Inferior parietal cortex (tissue), 1 donor: ENCODE measurements at regions not wholly inside any gene's neighbourhood (a gene's known extent, or its start where the extent isn't known, plus 50 kb on each side); places are given as distances from the start of the nearest gene placed in this dataset.

Experiments
- DNase-seq: peaks from one replicate; pipeline ENCODE4 v3.0.0-alpha.2; 2016; ENCODE audit errors: extremely low spot score

DNA sequence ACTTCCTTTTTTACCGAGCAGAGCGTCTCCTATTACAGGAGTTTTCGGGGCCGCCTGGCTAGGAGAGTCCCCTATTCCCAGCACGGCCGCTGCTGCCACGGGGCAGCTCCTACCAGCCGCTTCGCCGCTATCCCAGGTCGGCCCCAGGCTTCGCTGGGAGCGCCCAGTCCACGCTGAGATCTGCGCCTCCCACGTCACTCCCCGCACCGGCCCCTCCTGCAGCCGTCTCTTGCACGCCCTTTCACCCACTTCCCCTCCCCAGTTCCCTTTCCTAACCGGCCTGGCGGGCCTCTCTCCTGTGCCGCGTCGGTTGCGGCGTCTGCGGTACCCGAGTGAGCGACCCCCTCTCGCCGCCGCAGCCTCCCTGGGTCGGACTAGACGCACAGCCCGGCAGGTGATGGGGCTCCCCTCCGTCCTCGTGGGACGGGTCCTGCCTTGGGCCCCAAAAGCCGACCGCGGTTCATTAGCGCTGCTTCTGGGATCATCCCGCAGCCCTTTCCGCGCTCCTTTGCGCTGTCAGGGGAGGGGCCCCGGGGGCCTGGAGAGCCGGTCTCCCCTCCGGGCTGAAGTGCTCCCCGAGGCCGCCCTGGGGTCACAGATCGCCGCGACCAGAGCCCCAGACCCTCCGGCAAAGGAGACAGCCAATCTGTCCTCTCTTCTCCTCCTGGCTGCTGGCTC, 1318.4 kb downstream of the TMEM121 start:
- no peak for DNase-seq

DNA sequence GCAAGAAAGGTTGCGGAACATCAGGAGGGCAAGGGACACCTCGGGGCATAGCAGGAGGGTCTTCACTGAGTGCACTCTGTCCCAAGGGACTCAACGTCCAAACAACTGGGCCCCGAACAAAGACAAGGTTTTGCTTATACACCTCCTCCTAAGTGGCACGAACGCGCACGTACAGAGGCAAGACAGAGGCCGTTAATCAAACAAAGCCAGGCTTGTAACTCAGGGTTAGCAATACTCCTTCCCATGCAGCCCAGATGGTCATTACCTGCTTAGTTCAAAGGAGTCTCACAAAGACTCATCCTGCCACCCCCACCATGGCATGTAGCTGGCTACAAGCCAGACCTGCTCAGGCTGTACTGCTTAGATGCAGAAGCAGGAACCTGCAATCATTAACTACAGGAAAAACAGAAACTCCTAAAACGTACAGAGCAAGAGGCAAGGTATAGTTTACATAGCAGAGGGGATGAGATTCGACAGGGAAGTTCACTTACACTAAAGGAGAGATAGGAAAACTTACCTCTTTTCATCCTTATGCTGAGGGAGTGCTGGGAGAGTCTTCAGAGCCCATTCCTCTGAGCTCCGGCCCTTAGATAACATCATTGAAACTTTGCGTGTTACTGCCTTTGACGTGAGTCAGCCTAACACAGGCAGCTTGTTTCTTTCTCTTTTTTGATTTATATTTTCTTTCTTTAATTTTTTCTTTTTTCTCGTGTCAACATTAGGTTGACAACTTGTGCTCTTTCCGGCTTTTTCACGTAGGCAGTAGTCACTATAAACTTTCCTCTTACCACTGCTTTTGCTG, 1319.1 kb downstream of the TMEM121 start:
- DNase-seq, result no peak

DNA sequence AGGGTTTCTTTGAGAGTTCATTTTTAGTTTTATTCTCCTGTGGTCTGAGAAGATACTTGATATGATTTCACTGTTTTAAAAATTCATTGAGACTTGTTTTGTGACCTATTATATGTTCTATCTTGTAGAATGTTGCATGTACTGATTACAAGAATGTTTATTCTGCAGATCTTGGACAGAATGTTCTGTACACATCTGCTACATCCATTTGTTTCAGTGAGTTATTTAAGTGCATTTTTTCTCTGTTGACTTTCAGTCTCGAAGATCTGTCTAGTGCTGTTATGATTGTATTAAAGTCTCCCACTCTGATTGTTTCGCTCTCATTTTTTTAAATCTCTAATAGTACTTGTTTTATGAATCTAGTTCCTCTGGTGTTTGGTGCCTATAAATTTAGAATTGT, 1319.8 kb downstream of the TMEM121 start:
- no peak for DNase-seq

DNA sequence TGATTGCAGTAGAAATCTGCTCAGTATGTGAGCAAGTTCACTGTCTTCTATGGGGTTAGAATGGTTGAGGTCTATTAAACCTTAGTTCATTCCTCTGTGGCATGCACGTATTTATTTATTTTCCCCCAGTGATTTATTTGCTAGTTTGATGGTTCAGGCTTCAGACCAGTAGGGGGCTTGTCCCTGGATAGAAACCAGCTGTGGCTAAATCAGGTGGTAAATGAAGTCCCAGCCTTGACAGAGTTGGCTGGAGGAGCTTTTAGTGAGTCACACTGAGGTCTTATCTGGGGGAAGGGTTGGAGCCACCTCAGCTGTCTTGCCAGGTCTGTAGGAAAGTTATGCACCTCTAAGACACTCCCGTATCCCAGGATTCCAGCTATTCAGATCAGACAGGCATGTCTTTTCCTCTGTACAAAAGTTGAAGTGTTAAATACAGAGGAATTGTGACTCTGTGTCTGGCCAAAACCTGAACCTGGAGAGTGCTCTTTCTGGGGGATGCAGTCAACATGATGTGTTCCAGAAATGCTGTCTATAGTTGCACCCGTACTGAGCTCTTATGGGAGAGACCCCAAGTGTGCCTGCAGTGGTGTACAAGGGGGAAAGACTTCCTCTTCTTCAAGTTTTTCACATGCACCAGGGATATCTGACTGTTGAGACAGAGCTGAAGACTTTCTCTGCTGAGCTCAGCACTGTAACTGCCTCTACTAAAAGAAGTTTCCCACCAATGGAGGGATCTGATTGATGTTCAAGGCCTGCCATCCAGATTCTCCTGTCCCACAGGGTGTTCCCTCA, 1322.1 kb downstream of the TMEM121 start:
- no peak for DNase-seq

DNA sequence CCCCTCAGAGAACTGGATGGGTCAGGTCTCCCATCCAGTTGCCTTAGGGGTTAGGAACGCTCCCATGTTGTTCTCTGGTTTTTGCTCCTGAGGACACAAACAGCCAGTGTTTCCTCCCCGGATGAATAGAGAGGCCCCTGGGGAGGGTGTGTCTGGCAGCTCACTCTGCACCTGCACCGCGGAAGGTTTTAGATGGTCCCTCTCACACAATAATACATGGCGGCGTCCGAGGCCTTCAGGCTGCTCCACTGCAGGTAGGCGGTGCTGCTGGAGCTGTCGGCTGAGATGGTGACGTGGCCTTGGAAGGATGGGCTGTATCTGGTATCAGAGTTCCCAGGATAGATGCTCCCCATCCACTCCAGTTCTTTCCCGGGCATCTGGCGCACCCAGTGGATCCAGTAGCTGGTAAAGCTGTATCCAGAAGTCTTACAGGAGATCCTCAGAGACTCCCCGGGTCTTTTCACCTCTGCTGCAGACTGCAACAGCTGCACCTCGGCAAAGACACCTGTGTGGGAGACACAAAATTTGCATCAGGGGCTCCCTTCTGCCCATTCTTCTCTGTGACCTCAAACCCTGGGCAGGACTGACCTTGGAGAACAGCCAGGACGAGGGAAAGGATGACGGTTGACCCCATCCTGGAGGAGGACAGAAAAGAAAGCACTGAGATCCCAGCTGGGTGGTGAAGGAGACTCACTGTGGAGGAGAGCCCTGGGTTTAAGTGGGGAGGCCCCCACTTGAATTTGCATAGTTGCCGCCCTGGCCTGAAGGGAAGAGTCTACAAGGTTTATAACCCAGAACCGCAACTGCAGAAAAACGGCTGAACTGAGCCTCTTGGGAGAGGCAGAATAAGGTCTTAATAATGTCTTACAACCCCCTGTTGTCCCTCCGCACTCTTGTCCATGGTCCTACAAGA, 1324.8 kb downstream of the TMEM121 start:
- no peak for DNase-seq

DNA sequence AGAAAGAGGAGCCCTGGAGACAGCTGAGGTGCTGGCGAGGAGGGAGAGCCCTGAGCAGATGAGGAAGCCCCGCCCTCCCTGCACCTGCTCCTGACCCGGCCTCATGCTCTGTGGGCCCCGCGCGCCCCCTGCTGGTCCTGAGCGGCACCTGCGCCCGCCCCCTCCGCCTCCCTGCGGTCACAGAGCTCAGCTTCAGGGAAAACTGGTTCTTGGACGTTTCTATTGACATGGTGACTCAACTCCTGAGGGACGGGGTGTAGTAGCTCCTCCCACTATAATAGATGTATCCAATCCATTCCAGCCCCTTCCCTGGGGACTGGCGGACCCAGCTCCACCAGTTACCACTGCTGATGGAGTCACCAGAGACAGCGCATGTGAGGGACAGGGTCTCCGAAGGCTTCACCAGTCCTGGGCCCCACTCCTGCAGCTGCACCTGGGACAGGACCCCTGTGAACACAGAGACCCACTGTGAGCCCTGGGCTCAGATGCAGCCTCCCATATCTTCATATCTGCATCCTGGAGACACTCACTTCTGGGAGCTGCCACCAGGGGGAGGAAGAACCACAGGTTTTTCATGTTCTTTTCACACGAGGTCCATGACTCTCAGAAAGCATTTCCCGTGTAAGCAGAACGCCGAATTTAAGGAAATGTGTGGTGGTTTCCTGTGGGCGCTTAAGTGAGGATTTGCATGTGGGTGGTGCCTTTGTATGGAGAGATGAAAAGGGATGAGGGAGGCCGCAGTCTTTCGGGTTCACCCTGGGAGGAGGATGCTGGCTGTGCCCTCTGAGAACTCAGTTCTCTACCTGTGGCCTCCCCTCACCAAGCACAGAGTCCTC, 1346.4 kb downstream of the TMEM121 start:
- DNase-seq, result no peak

DNA sequence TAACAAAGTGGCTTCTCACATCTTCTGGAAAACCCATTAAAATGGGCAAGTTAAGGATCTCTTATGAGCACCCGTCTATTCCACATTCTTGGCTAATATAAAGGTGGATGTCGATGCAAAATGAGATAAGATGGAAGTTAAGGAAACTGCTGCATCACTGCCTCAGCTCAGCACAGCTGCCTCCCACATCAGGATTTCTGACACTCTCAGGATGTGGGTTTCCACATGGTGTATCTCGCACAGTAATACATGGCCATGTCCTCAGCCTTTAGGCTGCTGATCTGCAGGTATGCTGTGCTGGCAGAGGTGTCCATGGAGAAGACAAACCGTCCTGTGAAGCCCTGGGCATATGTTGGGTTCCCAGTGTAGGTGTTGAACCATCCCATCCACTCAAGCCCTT, 1348.0 kb downstream of the TMEM121 start:
- DNase-seq, result no peak

DNA sequence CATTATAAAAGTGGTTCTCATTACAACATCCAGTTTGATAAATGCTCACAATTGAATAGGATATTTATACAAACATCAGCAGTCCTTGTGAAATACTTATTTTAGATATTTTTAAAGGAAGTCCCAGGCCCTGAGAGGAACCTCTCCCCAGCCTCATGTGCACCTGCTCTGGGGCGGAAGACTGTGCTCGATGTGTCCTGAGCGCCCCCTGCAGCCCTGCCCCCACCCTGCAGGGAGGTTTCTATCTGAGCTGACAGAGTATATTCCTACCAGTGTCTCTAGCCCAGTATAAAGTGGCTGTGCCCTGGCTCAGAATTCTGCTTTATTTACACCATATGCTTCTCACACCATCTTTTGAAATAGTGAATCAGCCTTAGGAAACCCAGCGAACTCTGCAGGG, 1349.1 kb downstream of the TMEM121 start:
- no peak for DNase-seq

DNA sequence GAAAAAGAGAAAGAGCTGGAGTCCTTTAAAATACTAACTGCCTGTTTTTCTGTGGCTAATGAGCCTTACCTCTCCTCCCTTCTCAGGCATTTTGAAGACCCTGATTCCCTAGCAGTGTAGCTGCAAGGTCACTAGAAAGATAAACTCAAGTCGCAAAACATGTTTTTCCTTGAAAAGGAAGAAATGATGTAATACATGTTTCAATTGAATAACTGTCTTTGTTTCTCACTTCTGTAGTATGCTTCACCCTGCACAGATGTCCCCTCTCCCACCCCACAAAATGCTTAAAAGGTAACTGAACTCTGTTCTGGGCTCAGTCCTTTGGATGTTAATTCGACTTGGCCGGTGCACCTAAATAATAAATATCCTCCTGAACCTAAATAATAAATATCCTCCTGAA, 1350.3 kb downstream of the TMEM121 start:
- no peak for DNase-seq

DNA sequence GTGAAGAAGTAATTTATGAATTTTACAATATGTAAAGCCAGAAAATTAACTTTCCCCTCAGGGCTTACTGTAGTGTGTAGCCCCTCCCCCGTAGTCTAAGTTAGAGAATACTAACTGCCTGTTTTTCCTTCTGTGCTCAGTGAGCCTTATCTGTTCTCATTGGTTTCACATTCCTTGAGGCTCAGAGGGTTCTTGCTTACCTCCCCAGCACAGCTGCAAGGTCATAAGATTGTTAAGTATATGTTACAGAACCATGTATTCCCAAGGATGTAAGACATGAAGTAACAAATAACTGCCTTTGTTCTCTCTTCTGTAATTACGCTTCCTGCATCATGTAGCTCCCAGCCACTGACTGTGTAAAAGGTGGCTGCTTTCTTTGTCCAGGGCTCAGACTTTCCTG, 1351.1 kb downstream of the TMEM121 start:
- no peak for DNase-seq

DNA sequence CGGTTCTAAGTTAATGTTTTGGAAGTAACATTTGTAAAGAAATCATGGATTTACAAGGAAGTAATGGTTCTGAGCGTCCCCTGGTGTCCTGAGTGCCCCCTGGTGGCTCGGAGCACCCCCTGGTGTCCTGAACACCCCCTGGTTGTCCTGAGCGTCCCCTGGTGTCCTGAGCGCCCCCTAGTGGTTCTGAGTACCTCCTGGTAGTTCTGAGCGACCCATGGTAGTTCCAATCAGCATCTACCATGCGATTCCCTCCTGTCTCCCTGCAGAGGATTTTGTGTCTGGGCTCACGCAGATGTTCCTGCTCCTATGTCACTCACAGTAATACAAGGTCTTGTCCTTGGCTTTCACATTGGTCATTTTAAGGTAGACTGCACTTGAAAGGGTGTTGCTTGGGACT, 1352.9 kb downstream of the TMEM121 start:
- no peak for DNase-seq

DNA sequence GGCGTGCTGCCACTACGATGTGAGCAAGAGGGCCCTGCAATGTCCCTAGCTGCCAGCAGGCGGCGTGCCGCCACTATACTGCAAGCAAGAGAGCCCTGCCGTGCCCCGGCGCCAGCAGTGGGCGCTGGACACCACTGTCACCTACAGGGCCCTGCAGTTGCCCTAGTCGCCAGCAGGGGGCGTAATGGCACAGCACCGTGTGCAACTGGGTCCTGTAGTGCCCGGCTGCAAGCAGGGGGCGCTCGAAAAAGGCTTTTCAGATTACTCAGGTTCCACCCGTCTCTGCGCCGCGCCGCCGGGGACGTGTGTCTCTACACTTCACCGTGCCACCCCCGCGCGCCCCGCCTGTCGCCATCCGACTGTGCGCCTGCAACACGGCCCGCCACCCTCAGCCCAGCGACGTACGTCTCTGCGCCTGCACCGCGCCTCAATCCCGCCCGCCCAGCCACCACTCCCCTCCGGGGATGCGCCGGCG, 1356.9 kb downstream of the TMEM121 start:
- no peak for DNase-seq
